Fibroblast of skin of left quadriceps (primary cell): ENCODE measurements at regions not wholly inside any gene's neighbourhood (a gene's known extent, or its start where the extent isn't known, plus 50 kb on each side); places are given as distances from the start of the nearest gene placed in this dataset.
"Not testable (repeated sequence)": the region's sequence is repeated elsewhere in the genome, so short reads cannot be mapped to it uniquely, and the experiment has no call there.

ENCODE experiments used
- DNase-seq, 2 experiments: peaks; one replicate each; pipeline ENCODE4 v3.0.0-alpha.2; 2013; ENCODE audit warnings: low read depth in 2 of 2

DNA sequence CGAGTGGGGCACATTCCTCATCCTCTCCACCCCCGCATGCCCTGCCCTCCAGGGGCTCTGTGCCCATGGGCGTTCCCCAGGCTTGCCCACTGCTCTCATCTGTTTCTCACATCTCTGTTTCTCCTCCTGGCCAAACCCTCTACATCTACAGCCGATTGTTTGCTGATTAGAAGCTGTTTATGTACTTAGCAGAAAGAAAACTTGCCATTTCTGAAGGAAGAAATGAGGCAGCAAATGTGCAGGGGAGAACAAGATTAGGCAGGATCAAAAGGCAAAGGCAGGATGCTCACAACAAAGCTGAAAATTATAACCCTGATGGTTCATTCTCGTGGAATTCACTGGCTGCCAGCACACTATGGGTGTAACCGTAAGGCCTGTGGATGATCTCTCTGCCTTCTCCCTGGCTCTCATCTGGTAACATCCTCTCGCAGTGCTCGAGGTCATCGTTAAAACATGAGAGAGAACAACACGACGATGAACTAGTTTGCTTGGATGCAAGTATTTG is 111.6 kb upstream of the KLF14 start:
- DNase-seq: peak; percentile 74 to 76

DNA sequence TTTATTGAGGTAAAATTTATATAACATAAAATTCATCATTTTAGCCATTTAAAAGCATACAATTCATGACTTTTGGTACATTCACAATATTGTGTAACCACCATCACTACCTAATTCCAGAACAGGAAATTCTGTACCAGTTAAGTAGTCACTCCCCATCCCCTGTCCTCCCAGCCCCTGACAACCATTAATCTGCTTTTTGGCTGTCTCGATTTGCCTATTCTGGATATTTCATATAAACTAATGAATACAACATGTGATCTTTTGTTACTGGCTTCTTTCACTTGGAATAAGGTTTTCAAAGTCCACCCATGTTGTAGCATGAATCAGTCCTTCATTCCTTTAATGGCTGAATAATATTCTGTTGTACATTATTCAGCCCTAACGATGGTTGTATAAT is 115.6 kb upstream of the KLF14 start:
- no peak for DNase-seq

DNA sequence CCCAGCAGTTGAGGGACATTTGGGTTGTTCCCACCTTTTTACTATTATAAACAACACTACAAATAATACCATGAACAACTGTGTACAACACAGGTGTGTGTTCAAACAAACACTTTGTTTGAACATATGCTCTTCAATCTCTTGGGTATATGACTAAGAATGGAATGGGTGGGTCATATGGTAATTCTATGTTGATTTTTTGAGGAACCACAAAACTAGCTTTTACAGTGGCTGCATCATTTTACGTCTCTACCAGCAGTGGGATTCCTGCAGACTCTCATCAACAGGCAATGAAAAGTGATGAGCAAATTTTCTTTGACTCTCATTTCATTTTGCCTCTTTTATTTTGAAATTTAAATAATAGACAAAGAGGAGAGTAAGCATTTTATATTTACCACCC is 116.9 kb upstream of the KLF14 start:
- DNase-seq: no peak

DNA sequence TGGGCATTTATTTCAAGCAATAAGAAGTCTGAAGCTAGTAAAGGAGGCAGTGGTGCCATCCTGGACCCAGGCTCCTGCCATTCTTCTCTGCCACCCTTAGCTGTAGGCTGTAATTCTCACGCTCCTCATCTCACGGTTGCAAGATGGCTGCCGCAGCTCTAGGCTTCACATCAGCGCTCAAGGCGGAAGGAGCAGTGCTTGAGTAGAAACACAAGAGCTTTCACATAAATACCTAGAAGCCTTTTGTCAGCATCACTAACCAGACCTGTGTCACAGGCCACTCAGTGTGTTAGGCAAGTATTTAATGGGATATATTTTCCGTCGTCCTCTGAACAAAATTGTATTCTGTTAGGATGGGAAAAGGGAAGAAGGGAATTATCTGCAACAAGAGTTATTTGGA is 118.9 kb upstream of the KLF14 start:
- DNase-seq: no peak

DNA sequence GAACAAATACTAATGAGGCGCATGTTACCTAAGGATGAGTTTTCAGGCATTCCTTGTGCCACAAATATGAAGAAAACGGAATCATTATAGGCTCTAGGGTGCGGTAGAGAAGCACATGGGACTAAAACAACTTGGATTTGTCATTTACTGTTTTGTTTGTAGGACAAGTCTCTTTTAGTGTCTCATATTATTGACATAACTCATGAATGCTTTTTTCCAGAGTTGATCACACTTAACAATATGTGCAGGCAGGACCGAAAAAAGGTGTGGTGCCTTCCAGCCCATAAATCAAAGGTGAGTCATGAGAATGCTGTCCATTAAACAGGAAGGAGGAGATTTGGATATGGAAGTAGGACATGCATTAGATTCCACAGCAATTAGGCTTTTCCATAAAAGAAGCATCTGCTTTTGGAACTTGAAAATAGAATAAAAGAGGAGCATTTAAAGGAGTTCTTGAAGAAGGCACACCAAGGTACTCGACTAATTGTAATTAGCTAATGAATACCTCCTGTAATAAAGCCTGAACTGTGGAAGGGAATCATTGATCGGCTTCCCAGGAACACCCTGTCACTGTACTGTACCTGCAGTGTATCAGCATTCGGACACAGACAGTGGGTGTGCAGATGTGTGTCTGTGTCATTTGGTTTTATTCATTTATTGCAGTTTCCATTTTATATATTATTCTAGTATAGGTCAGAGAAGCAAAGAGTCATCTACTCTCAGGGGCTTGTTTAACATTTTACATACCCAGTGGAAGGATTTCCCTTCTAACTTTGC is 119.7 kb upstream of the KLF14 start:
- peak; percentile 79 for DNase-seq

DNA sequence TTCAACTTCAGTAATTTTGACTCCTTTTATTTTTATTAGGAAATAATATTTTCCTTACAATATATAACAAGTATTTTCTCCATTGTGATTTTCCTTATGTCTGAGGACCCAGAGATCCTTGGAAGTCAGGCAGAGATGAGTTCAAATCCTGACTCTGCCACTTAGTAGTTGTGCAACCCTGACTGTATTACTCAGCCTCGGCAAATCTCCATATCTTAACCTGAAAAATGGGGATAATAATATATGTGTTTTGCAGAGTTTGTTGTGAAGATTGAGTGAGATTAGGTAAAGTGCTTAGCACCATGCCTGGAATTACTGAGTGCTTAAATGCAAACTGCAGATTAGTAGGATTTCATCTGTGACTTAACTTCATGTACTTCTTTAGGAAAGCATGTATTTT is 120.5 kb upstream of the KLF14 start:
- no peak for DNase-seq

DNA sequence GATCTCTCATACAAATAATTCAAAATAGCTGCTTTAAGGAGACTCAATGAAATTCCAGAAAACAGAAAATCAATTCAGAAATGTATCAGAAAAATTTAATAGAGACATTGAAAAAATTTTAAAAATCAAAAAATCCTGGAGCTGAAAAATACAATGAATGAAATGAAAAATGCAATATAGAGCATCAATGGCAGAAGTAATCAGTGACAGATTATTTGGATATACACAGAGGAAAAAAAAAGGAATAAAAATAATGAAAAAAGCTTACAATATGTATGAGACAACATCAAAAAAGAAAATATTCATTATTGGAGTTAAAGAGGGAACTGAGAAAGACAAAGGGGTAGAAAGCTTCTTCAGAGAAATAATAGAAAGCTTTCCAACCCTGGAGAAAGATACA is 122.9 kb upstream of the KLF14 start:
- no peak for DNase-seq

DNA sequence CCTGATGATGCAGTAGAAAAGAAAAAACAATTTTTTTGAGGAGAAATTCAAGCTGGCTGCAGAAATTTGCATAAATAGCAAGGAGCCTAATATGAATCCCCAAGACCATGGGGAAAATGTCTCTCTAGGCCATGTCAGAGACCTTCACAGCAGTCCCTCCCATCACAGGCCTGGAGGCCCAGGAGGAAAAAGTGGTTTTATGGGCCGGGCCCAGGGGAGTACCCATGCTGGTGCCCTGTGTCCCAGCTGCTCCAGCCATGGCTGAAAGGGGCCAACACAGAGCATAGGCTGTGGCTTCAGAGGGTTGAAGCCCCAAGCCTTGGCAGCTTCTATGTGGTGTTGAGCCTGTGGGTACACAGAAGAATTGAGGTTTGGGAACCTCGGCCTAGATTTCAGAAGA is 126.8 kb upstream of the KLF14 start:
- not testable (repeated sequence) for DNase-seq

DNA sequence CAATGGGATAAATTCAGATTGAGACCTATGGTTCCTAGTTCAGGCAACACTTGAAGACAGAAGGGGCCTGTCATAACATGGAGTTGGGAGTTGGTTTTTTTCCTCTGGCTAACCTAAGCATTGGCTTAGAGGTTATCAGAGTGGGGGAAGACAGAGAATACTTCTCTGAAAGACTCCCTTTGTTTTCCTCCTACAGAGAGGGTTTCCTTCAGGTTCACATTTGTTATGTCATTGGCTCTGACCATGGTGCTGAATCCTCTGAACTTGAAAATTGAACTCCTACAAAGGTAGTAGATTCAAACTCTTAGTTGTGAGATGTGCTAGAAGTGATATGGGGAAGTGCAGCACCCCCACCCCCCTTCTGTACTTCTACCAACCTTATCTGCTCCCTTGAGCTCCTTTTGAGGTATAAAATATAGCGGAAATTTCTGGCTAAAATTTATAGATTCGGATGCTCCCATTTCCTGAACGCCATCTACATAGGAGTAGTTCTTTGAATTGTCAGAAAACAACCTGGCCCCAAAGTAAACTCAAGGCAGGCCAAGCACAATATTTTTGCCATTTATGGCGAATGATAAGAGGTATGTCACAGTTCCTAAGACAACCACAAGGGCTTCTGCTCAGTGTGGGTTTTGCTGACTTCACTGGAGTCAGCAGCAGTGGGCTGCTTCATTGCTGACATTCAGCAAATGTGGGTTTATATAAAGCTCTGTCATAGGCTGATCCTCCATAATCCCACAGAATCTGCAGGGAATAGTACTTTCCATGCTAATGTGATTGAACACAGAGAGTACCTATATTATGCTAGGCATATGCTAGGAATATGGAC is 131.6 kb upstream of the KLF14 start:
- no peak for DNase-seq

DNA sequence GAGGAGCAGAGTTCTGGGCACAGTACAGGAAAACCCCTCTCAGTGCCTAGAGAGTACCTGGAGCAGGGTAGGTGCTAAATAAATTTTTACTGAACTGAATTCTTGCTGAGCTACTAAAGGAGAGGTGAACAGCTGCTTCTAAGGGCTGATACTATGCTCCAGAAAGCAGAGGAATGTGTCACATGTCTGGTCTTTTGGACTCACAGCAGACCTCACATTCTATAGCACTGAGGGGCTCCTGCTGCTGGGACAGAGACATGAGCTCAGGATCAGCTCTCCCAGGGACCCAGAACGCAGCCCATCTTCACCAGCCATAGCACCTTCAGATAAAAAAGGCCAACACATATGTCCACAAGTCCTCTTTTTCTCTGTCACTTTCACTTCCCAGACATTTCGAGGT is 133.0 kb upstream of the KLF14 start:
- no peak for DNase-seq

DNA sequence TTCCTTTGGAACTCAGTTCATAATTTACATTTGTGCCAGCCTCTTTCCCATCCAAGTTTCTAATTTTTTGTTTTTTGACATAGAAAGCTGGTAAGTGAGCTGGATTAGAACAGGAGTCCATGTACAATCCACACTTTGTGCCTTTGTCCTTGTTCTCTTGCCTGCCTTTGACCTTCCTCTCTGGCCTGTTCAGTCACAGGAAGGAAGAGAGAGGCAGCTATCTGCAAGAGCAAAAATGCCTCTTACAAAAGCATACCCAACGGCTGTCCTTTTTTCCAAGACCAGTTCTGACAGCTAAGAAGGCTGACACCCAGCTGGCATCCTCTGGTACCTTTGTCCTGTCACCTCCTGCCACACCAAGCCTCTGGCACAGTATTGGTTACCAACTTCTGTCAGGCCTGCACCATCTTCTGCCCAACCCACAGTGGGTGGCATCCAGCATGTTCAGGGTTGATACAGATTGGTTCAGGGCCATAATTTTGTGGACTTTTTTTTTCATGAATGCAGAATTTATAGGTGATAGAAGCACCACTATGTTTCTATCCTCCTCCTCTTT is 133.7 kb upstream of the KLF14 start:
- no peak for DNase-seq

DNA sequence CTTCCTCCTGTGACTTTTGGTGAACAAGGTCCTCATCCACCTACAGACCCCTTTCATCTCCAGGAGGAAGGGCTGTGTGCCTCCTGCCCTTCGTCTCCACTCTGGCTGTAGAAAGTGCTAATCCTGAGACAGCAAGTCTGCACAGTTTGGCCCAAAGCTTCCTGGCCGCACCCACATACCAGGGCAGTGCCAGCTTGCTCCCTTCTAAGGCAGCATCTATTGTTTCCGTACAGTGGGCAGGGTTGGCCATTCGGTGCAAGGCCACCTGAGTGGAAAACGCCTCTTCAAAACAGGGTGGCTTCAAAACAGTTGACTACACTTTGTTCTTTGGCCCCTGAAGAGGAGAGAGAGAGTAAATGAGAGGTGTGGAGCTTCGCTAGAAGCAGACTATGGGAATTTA is 134.1 kb upstream of the KLF14 start:
- no peak for DNase-seq

DNA sequence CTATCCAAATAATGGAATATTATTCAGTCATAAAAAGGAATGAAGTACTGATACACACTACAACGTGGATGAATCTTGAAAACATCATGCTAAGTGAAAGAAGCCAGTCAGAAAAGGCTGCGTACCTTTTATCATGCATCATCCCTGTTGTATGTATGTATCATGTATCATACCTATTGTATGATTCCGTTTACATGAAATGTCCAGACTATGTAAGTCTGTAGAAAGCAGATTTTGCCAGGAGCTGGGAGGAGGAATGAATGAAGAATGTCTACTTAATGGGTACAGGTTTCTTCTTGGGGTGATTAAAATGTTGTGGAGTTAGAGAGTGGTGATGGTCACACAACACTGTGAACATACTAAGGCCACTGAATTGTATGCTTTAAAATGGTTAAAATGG is 135.9 kb upstream of the KLF14 start:
- no peak for DNase-seq

DNA sequence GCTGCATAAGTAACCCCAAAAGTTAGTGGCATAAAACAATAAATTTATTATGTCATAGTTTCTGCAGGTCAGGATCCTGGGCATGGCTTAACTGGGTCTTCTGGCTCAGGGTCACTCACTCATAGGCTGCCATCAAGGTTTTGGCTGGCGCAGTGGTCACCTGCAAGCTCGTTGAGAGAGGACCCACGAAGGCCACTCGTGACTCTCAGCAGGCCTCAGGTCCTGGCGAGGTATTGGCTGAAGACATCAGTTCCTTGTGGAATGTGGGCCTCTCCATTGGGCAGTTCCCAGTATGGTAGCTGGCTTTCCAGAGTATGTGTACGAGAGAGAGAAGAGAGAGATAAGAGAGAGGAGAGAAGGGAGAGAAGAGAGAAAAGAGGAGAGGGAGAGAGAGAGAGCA is 138.3 kb upstream of the KLF14 start:
- DNase-seq: no peak

DNA sequence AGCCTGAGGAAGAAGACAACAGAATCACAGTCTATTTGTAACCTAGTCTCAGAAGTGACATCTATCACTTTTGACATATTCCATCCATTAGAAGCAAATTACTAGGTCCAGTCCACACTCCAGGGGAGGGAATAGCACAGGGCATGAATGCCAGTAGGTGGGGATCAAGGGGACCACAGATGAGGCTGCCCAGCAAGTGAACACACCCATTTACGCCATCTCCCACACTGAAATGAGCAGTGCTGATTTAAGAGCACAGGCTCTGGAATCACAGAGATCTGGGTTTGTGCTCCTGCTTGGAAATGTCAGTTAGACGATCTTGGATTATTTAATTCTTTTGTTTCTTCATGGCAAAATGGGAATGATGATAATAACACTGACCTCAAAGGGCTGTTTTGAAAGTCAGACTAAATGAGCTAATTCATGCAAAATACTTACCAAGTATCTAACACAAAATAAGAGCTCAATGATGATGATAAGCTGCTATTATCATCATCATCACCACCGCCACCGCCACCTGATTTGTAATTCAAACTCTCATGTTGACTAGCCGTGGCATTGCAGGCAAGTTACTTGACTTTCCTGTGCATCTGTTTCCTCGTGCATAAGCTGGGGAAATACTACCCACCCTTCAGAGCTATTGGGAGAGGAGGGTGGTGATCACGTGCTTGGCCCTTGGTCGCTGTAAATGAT is 138.9 kb upstream of the KLF14 start:
- DNase-seq: no peak

DNA sequence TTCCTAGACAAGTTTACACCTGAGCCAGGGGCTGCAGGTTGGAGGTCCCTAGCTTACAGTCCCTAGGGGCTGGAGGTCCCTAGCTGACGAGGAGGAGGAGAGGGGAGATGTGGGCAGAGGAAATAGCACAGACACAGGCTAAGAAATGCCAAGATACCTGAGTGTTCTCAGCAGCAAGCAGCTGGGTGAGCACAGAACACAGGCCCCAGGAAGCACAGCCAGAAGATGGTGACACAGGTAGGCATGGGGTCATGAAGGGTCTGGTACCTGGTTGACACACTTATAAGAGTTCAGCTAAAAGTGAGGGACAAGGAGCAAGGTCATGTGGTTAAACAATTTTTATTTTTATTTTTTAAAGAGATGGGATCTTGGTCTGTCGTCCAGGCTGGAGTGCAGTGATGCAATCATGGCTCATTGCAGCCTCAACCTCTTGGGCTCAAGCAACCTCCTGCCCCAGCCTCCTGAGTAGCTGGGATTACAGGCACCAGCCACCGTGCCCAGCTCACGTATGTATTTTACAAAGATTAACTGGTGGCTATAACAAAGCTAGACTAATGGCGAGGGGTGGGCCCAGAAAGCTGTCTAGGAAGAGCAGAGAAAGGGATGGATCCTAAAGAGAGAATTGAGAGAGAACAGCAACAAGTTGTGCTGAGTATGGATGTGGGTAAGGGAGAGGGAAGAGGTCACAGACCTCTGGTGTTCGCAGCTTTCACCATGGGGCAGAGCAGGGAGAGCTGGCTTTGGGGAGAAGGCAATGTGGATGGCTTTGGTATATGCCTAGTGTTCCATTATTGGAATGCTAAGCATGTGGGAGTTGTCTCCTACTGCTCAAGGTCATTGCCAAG is 140.3 kb upstream of the KLF14 start:
- DNase-seq: no peak

DNA sequence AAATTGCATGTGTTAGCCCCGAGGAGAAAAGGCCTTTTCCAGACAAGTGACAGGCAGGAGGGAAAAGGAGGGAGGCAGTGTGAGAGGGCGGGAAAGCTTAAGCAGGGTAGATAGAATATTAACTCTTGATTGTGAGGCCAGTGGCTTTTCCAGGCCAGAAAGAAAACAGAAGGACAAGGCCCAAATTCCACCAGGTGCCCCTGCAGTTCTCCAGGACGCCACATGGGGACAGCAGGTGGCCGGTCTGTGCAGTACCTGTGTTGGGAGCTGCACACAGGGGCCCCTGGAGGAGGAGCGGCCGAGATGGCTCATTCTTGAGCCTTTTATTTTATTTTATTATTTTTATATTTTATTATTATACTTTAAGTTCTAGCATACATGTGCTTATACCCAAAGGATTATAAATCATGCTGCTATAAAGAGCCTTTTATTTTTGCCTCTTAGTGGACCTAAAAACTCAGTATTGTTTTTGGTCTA is 141.3 kb upstream of the KLF14 start:
- DNase-seq: no peak

DNA sequence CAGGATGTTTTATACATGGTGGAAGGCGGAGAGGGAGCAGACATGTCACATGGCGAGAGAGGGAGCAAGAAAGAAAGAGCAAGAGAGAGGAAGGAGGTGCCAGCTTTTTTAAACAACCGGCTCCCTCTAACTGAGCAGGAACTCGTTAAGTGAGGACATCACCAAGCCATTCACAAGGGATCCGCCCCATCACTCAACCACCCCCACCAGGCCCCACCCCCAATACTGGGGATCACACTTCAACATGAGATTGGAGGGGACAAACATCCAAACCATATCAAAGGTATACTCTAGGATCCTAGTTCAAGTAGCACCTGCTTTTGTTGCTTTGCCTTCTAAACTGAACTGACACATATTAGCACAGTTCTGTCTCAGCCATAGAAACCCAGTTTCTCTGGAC is 141.9 kb upstream of the KLF14 start:
- no peak for DNase-seq

DNA sequence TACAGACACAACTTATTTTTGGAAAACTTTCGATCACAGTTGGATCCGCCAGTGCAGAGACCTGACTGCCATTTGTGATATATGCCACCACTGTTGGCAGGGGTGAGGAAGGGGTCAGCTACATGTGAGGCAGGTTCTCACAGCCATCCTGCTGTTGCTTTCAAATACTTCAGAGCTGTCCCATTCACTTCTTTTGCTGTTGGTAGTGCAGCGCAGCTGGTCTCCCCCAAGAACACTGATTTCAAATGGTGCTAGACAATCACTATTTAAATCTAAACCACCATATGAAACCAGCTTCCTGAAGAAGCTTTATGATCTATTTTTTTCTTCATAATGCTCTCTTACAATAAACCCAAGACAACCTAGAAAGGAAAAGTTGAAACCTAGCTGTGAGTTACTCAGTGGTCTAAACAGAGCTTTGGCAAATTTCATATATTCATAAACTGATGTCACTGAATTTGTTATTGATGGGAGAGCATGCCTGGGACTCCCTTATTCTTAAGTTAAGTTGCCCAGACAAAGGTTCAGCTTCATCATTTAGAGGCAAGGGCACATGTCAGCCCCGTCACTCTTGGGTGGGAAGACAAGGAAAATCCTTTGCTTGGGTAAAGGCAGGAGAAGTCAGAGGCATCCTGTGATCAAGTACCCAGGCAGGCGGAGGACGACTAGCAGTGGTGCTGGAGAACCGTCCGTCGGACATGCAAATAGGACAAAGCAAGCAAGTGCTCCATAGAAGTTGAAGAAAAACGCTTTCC is 143.4 kb upstream of the KLF14 start:
- DNase-seq: no peak

DNA sequence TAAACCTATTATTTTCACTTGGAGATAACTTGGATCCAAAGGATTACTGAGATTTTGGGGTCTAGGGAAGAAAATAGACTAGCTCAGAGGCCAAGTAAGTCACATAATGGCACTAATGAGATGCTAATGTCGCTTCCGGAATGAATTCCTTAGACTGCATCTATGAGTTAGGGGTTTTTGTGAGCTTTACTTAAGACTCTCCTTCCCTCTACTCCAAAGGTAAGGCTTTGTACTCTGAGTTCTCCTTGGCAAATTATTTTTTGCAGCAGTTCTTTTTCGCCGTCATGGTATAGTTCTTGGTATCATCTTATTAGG is 143.9 kb upstream of the KLF14 start:
- no peak for DNase-seq

DNA sequence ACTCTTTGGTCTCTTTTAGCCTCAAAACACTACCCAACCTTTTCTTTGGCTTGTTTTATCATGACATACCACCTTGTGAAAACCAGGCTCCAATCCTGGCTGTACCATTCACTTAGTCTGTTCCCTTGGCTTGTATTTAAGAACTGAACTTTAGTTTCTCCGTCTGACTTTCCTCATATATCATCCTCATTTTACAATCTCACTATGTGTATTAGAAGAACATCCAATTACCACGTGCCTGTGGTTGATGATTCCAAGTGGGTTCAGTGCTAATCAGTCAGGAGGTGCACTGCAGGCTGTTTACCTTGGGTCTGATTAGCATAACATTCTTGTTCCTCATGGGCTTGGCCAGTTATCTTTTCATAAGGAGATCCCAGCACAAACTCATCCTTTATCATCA is 144.8 kb upstream of the KLF14 start:
- no peak for DNase-seq
